ENCODE measurements at regions not wholly inside any gene's neighbourhood (a gene's known extent, or its start where the extent isn't known, plus 50 kb on each side); places are given as distances from the start of the nearest gene placed in this dataset.

- TF ChIP-seq ZBTB7A (IDR thresholded peaks at IDR 0.05; ENCODE audit: low read depth), result no peak
- TF ChIP-seq EP300 (IDR thresholded peaks at IDR 0.05; ENCODE audit: borderline replicate concordance), result no peak
- no peak for TF ChIP-seq REST (IDR thresholded peaks at IDR 0.05; ENCODE audit: low read depth)
- TF ChIP-seq MAX (IDR thresholded peaks at IDR 0.05), result no peak
These were observed 111.8 kb downstream of the SKIDA1 start for GRCh38 chr10:21413680-21414079.

Data from Ishikawa (cell line).